Body of pancreas (tissue), 4 donors: ENCODE measurements at regions not wholly inside any gene's neighbourhood (a gene's known extent, or its start where the extent isn't known, plus 50 kb on each side); places are given as distances from the start of the nearest gene placed in this dataset.
"Not testable (repeated sequence)": the region's sequence is repeated elsewhere in the genome, so short reads cannot be mapped to it uniquely, and the experiment has no call there.

Experiments used
- ATAC-seq: fragments of 150-250 bp; one replicate; pipeline ENCODE4 v1.9.1; 2016
- DNase-seq, 4 donors: peaks; one replicate each; pipeline ENCODE4 v3.0.0-alpha.2; 2019
- H3K27ac ChIP-seq, 4 donors: fragments of 200-600 bp; sonication (generic); 1 replicate in 3 of 4; 2 replicates in 1 of 4; pipeline versions ENCODE4 v1.5.1 to v1.6.1; 2016 to 2019; ENCODE audit warnings: mild to moderate bottlenecking in 1 of 4, mixed read lengths in 1 of 4, moderate library complexity in 1 of 4
- H3K27me3 ChIP-seq, 2 donors: fragments of 200-600 bp; sonication (generic); one replicate each; pipeline ENCODE4 v1.6.0; 2016; ENCODE audit warnings: mild to moderate bottlenecking in 1 of 2
- H3K36me3 ChIP-seq, 2 donors: fragments of 200-600 bp; sonication (generic); replicated peaks in 1 of 2; 2 replicates each; pipeline ENCODE4 v1.5.1; 2016; ENCODE audit warnings: low read depth in 2 of 2; ENCODE audit not compliant: insufficient read depth in 1 of 2
- H3K4me1 ChIP-seq: fragments of 200-600 bp; sonication (generic); one replicate; pipeline ENCODE4 v1.6.0; 2016
- H3K4me3 ChIP-seq, 2 donors: fragments of 200-600 bp; sonication (generic); 1 replicate in 1 of 2; 2 replicates in 1 of 2; pipeline ENCODE4 v1.5.1; 2016 to 2019
- H3K9me3 ChIP-seq, 3 donors: fragments of 200-600 bp; sonication (generic); 1 replicate in 2 of 3; 2 replicates in 1 of 3; pipeline ENCODE4 v1.5.1; 2016
- POLR2A ChIP-seq, 3 donors: fragments of 450-650 bp; IDR thresholded peaks; one replicate each; pipeline ENCODE4 v1.6.1; 2016; ENCODE audit warnings: antibody characterized with exemption in 3 of 3, mild to moderate bottlenecking in 2 of 3
- WGBS, 2 donors: methylation state at CpG; one replicate each; pipeline ENCODE4 v1.1.5; 2017; 5-methylcytosine and 5-hydroxymethylcytosine counted together
- intact Hi-C: fragments of 100-400 bp; cut with DNase I; formaldehyde crosslinking; loops from one replicate; pipeline ENCODE4 v1.15.1; 2023
- TF ChIP-seq, protein P1 (sequence below), 7 experiments: fragments of 450-650 bp in 4 of 7; fragments of 200-600 bp in 3 of 7; sonication (generic) in 3 of 7; IDR thresholded peaks; one replicate each; pipeline ENCODE4 v1.5.1; 2016 to 2019; ENCODE audit warnings: antibody characterized with exemption in 7 of 7

DNA sequence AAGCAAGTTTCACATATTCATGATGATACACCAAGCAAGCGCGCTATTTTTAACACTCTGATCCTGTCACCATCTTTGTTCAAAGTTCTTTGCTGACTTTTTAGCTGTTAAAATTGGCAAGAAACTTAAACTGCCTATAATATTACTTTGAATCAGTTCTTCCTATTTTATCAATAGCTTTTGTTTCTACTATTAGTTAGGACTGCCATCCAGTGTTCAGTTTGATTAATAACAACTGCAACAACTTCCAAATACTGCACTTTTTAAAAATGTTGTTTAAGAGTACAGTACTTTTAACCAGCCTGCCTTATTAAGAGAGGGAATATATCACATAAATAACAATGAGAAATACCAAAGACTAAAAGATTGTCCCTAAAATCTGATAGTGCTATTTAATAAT is 614.3 kb downstream of the FAM133A start:
- Histone ChIP-seq H3K27me3 (no peaks in the 10 kb centered on the region), H3K4me1 (no peaks in the 10 kb centered on the region), H3K4me3 (no peak overlapping the region), H3K36me3 (no peaks in the 10 kb centered on the region), H3K9me3 (no peaks in the 10 kb centered on the region), H3K27ac (no peak overlapping the region)
- 52 to 66% methylated on average over 2 of the region's 2 CpGs for WGBS, 2 donors
- ATAC-seq (no peak), DNase-seq (no peak)
- intact Hi-C loops: no loop called here
- no peak for TF ChIP-seq POLR2A (IDR thresholded peaks at IDR 0.05)
- TF ChIP-seq, protein P1, sequence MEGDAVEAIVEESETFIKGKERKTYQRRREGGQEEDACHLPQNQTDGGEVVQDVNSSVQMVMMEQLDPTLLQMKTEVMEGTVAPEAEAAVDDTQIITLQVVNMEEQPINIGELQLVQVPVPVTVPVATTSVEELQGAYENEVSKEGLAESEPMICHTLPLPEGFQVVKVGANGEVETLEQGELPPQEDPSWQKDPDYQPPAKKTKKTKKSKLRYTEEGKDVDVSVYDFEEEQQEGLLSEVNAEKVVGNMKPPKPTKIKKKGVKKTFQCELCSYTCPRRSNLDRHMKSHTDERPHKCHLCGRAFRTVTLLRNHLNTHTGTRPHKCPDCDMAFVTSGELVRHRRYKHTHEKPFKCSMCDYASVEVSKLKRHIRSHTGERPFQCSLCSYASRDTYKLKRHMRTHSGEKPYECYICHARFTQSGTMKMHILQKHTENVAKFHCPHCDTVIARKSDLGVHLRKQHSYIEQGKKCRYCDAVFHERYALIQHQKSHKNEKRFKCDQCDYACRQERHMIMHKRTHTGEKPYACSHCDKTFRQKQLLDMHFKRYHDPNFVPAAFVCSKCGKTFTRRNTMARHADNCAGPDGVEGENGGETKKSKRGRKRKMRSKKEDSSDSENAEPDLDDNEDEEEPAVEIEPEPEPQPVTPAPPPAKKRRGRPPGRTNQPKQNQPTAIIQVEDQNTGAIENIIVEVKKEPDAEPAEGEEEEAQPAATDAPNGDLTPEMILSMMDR (IDR thresholded peaks at IDR 0.05): peak in 4 of 7 experiments; percentile 21 to 35 (median 25)

DNA sequence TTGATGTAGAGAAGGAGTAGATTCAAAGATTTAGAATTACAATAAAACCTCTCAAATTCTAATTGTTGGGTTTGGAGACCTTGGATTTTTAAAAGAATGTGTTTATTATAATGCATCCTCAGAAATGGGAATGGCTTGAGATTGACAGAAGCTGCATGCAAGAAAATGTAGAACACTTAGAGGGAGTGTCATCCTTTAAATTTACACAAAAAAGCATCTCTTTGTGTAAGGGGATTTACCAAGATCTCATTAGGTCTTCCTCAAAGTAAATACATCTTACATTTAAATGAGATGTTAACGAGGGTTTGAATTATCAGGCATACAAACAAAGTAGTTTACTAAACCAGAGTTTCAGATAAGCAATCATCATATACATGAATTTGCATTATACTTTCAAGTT is 615.0 kb downstream of the FAM133A start:
- no peak overlapping the region for H3K4me3 ChIP-seq
- ATAC-seq (no peak), DNase-seq (no peak)
- no peaks in the 10 kb centered on the region for H3K9me3 ChIP-seq
- 40 to 45% methylated on average over 1 of the region's 1 CpG for WGBS, 2 donors
- H3K27ac ChIP-seq: no peak overlapping the region
- H3K27me3 ChIP-seq: no peaks in the 10 kb centered on the region
- H3K36me3 ChIP-seq: no peaks in the 10 kb centered on the region
- TF ChIP-seq, protein P1 (IDR thresholded peaks at IDR 0.05): no peak
- TF ChIP-seq POLR2A (IDR thresholded peaks at IDR 0.05): no peak
- intact Hi-C loops: no loop called here
- no peaks in the 10 kb centered on the region for H3K4me1 ChIP-seq

DNA sequence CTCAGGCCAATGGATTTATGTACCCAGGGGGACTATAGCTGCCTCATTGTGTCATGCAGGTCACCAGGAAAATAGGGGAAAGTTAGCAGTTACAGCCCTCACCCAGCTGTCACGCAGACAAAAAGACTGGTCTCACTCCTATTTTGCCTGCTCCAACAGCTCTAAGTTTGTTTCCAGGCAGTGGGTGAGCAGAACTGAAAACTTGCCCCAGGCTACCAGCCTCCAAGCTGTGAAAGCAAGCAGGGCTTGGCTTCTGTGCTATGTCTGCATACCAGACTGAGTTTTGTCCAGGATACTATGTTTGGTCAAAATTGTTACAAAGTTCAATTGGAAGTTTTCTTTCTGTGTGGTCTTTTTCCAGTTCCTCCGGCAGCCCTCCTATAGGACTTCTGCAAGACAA is 628.4 kb downstream of the FAM133A start:
- Histone ChIP-seq H3K27me3 (no peaks in the 10 kb centered on the region), H3K36me3 (no peaks in the 10 kb centered on the region), H3K9me3 (no peaks in the 10 kb centered on the region), H3K4me3 (no peak overlapping the region), H3K27ac (no peak overlapping the region), H3K4me1 (no peaks in the 10 kb centered on the region)
- ATAC-seq: no peak
- no peak for TF ChIP-seq POLR2A (IDR thresholded peaks at IDR 0.05)
- TF ChIP-seq, protein P1 (IDR thresholded peaks at IDR 0.05): no peak
- DNase-seq: no peak
- intact Hi-C loops: no loop called here
- WGBS, 2 donors: 67 to 94% methylated on average over 1 to 2 of the region's 2 CpGs

DNA sequence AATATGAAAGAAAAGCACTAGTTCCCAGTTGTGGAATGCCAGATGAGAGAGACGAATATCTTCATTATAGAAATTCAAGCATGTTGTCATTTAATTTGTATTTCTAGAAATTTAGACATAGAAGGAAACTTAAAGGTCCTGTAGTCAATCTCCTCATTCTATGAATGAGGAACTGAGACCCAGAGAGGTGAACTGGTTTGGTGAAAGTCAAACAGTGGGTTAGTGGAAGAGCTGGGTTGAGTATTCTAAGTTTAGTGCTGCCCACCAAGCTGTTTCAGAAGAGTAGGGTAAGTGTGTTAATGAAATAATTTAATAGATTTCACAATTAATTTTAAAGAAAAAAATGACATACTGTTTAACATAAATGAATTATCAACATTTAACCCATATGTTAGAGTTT is 655.2 kb downstream of the FAM133A start:
- Histone ChIP-seq H3K4me1 (no peaks in the 10 kb centered on the region), H3K27ac (no peak overlapping the region), H3K27me3 (no peaks in the 10 kb centered on the region), H3K9me3 (no peaks in the 10 kb centered on the region), H3K36me3 (no peaks in the 10 kb centered on the region), H3K4me3 (no peak overlapping the region)
- intact Hi-C loops: no loop called here
- DNase-seq: no peak
- ATAC-seq: no peak
- 77 to 100% methylated on average over 1 of the region's 1 CpG for WGBS, 2 donors
- TF ChIP-seq, protein P1 (IDR thresholded peaks at IDR 0.05): no peak
- TF ChIP-seq POLR2A (IDR thresholded peaks at IDR 0.05): no peak

DNA sequence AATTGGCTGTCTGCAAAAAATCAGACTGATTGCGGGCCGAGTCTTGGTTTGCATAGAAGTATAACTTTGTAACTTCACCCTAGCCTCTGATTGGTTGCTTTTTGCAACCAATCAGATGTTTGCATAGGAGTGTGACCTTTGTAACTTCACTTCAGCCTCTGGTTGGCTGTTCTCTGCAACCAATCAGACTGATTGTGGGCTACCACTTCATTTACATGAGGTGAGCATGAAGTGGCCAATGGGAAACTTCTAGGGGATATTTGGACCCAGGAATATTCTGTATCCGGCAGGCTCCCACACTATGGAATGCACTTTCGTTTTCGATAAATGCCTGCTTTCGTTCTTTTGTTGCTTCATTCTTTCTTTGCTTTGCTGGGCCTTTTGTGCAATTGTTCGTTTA is 667.7 kb downstream of the FAM133A start:
- intact Hi-C loops, DNase-seq, ATAC-seq, H3K4me3 ChIP-seq, H3K9me3 ChIP-seq, H3K27me3 ChIP-seq, H3K27ac ChIP-seq, H3K36me3 ChIP-seq, H3K4me1 ChIP-seq: not testable (repeated sequence)
- WGBS, 2 donors: 88 to 91% methylated on average over 7 of the region's 7 CpGs
